ENCODE measurements at regions not wholly inside any gene's neighbourhood (a gene's known extent, or its start where the extent isn't known, plus 50 kb on each side); places are given as distances from the start of the nearest gene placed in this dataset.

- H3K27ac ChIP-seq, result no peak overlapping the region
- DNase-seq, result no peak
- H3K4me1 ChIP-seq, result no peaks in the 10 kb centered on the region
- no peaks in the 10 kb centered on the region for H3K9me3 ChIP-seq
- H3K4me3 ChIP-seq, result no peak overlapping the region
- WGBS, 2 donors, result 72 to 74% methylated on average over 3 of the region's 3 CpGs
- no peak for ATAC-seq
- no peaks in the 10 kb centered on the region for H3K36me3 ChIP-seq (replicated peaks in 1 of 2; ENCODE audit: insufficient read depth in 1 of 2, low read depth in 2 of 2)
- intact Hi-C loops (cut with DNase I), result no loop called here
- TF ChIP-seq CTCF (IDR thresholded peaks at IDR 0.05) (no peak), POLR2A (IDR thresholded peaks at IDR 0.05) (no peak)
- H3K27me3 ChIP-seq, result no peaks in the 10 kb centered on the region
These were observed 215.7 kb upstream of the HAND2 start for GRCh38 chr4:173745765-173746164.

GRCh38 chr4:173736840-173737239, 206.8 kb upstream of the HAND2 start:
- no peak for ATAC-seq
- intact Hi-C loops (cut with DNase I), result no loop called here
- TF ChIP-seq POLR2A (IDR thresholded peaks at IDR 0.05) (no peak), CTCF (IDR thresholded peaks at IDR 0.05) (no peak)

GRCh38 chr4:173735585-173735984, 205.6 kb upstream of the HAND2 start:
- Histone ChIP-seq H3K27me3 (no peaks in the 10 kb centered on the region), H3K9me3 (no peaks in the 10 kb centered on the region), H3K4me3 (no peak overlapping the region), H3K36me3 (replicated peaks in 1 of 2; ENCODE audit: insufficient read depth in 1 of 2, low read depth in 2 of 2) (no peaks in the 10 kb centered on the region), H3K27ac (no peak overlapping the region), H3K4me1 (no peaks in the 10 kb centered on the region)
- 52 to 65% methylated on average over 4 of the region's 4 CpGs for WGBS, 2 donors
- intact Hi-C loops (cut with DNase I), result no loop called here
- no peak for DNase-seq
- no peak for ATAC-seq
- no peak for TF ChIP-seq CTCF (IDR thresholded peaks at IDR 0.05)
- no peak for TF ChIP-seq POLR2A (IDR thresholded peaks at IDR 0.05)

More at GRCh38 chr4:173736840-173737239, 206.8 kb upstream of the HAND2 start:
- Histone ChIP-seq H3K36me3 (replicated peaks in 1 of 2; ENCODE audit: insufficient read depth in 1 of 2, low read depth in 2 of 2) (no peaks in the 10 kb centered on the region), H3K27ac (no peak overlapping the region), H3K4me1 (no peaks in the 10 kb centered on the region), H3K4me3 (no peak overlapping the region), H3K27me3 (no peaks in the 10 kb centered on the region), H3K9me3 (no peaks in the 10 kb centered on the region)
- no peak for DNase-seq
- WGBS, 2 donors, result 88 to 92% methylated on average over 1 of the region's 1 CpG

GRCh38 chr4:173735049-173735448, 205.0 kb upstream of the HAND2 start:
- 70 to 88% methylated on average over 3 of the region's 3 CpGs for WGBS, 2 donors
- intact Hi-C loops (cut with DNase I), result no loop called here
- no peaks in the 10 kb centered on the region for H3K4me1 ChIP-seq
- H3K27me3 ChIP-seq, result no peaks in the 10 kb centered on the region
- ATAC-seq, result no peak
- H3K36me3 ChIP-seq (replicated peaks in 1 of 2; ENCODE audit: insufficient read depth in 1 of 2, low read depth in 2 of 2), result no peaks in the 10 kb centered on the region
- no peaks in the 10 kb centered on the region for H3K9me3 ChIP-seq
- TF ChIP-seq POLR2A (IDR thresholded peaks at IDR 0.05) (no peak), CTCF (IDR thresholded peaks at IDR 0.05) (no peak)
- DNase-seq, result no peak
- no peak overlapping the region for H3K27ac ChIP-seq
- H3K4me3 ChIP-seq, result no peak overlapping the region

GRCh38 chr4:173731257-173731656, 201.2 kb upstream of the HAND2 start:
- intact Hi-C loops (cut with DNase I), result no loop called here
- WGBS, 2 donors, result 71 to 94% methylated on average over 1 of the region's 1 CpG
- Histone ChIP-seq H3K36me3 (replicated peaks in 1 of 2; ENCODE audit: insufficient read depth in 1 of 2, low read depth in 2 of 2) (no peaks in the 10 kb centered on the region), H3K4me3 (no peak overlapping the region), H3K4me1 (no peaks in the 10 kb centered on the region), H3K9me3 (no peaks in the 10 kb centered on the region), H3K27me3 (no peaks in the 10 kb centered on the region), H3K27ac (no peak overlapping the region)
- no peak for ATAC-seq
- TF ChIP-seq CTCF (IDR thresholded peaks at IDR 0.05) (no peak), POLR2A (IDR thresholded peaks at IDR 0.05) (no peak)
- no peak for DNase-seq

Measured in body of pancreas (tissue), 4 donors.